Stimulated activated CD4-positive, alpha-beta T cell treated with anti-CD3 and anti-CD28 coated beads, TNF-alpha, amount 100 ng/mL, for 48 hours (primary cell): ENCODE measurements at regions not wholly inside any gene's neighbourhood (a gene's known extent, or its start where the extent isn't known, plus 50 kb on each side); places are given as distances from the start of the nearest gene placed in this dataset.
"Not testable (repeated sequence)": the region's sequence is repeated elsewhere in the genome, so short reads cannot be mapped to it uniquely, and the experiment has no call there.

Experiments
- DNase-seq, 3 donors: peaks; one replicate each; pipeline ENCODE4 v3.0.0-alpha.2; 2020; ENCODE audit warnings: low read depth in 3 of 3

DNA sequence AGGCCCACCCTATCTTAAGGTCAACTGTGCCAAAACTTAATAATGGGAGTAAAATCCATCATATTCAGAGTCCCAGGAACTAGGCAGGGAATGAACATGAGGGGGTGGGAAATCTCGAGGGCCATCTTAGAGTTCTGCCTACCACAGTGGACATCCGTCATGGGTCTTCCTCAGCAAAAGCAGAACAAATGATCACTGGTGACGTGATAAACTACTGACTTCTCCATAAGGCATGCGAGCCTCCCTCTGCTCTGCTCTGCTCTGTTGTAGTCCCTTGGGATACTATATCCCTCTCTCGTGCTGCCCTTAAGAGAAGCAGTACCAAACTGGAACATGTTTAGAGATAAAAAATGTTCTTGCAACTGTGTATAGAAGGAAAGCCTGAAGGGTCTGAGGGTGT is 603.8 kb downstream of the TTLL7 start:
- not testable (repeated sequence) for DNase-seq

GRCh38 chr1:83386946-83387345 is 612.0 kb downstream of the TTLL7 start:
- DNase-seq, result not testable (repeated sequence)

DNA sequence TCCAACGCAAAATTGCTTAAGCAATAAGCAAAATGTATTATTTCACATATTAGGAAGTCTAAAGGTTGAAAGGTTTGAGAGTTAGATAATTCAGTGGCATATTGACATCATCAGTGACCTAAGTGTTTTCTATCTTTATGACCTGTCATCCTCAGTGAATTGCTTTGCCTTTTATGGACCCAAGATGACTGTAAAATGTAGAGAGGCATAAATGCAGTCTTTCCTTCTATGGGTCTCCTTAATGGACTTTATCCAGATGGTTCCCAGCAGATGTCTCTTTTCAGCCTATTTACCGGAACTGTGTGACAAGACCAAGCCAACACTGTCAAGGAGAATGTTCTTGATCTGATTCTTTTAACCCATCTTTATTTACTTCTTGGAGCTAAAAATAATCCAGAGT is 615.8 kb downstream of the TTLL7 start:
- DNase-seq, result not testable (repeated sequence)

- DNase-seq, result not testable (repeated sequence)
Observed at GRCh38 chr1:83373018-83373417, 625.9 kb downstream of the TTLL7 start.

GRCh38 chr1:83369853-83370252 is 629.1 kb downstream of the TTLL7 start:
- not testable (repeated sequence) for DNase-seq

DNA sequence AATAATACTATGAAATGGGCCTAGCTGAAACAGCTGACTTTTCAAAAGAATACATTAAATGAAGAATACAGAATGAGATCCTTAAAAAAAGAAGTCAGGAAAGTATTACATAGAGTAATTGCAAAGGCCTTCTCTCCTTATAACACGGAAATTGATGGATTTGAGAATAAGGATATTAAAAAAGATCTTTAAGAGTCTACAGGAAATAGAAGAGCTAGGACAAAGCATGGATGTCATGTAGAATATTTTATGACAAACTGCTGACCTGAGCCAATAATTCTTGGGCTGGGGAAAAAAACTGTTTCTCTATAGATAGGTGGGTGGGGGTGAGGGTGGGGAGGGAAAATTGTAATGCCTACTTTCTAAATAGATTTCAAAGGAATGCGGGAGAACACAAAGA is 633.6 kb downstream of the TTLL7 start:
- not testable (repeated sequence) for DNase-seq

- DNase-seq, result not testable (repeated sequence)
Observed at GRCh38 chr1:83345375-83345774, 653.6 kb downstream of the TTLL7 start.

DNA sequence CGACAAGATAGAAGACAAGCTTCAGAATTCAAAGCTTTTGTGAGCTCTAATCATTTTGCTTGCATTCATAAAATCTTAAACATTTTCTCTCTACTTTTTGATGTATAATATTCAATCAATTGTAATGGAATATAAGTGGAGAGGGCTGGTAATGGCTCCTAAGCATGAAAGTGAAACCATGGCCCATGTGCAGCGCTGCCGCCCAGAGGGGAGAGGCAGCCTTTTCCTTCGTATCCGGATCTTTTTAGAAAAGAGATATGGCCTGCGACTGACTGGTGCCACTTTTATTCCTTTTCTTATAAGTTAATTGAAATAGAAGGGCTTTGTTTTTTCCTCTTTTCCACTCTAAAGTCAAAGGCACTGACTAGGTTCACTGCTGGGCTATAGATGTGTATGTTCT is 655.2 kb downstream of the TTLL7 start:
- not testable (repeated sequence) for DNase-seq

GRCh38 chr1:83342995-83343394 is 655.9 kb downstream of the TTLL7 start:
- not testable (repeated sequence) for DNase-seq

GRCh38 chr1:83332308-83332707 is 666.6 kb downstream of the TTLL7 start:
- not testable (repeated sequence) for DNase-seq

DNA sequence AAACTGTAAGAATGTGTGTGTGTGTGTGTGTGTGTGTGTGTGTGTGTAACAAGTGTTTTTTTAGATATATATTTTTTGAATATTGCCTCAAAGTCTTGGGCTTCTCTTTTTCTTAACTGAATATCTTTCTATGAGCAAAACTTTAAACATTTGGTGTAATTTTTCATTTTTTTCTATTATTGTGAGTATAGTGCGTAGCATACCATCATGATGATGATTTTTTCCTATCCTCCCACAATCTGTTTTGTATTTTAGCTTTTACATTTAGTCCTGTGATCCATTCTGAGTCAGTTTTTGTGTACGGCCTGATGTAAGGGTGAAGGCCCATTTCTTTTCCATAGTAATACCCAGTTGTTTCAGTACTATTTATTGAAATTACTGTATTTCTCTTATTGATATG is 680.6 kb downstream of the TTLL7 start:
- no peak for DNase-seq

DNA sequence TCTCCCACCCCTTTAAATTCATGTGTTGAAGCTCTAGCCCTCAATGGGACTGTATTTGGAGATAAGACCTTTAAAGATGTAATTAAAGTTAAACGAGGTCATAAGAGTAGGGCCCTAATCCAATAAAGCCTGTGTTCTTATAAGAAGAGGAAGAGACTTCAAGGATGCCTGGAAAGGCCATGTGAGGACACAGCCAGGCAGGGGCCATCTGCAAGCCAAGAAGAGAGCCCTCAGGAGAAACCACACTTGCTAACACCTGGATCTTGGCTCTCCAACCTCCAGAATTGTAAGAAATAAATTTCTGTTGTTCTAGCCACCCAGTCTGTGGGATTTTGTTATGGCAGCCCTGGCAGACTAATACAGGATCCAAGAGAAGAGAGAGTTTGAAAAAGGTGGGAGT is 683.5 kb downstream of the TTLL7 start:
- DNase-seq, result not testable (repeated sequence)

GRCh38 chr1:83310161-83310560 is 688.8 kb downstream of the TTLL7 start:
- not testable (repeated sequence) for DNase-seq

GRCh38 chr1:83309035-83309434 is 689.9 kb downstream of the TTLL7 start:
- not testable (repeated sequence) for DNase-seq

DNA sequence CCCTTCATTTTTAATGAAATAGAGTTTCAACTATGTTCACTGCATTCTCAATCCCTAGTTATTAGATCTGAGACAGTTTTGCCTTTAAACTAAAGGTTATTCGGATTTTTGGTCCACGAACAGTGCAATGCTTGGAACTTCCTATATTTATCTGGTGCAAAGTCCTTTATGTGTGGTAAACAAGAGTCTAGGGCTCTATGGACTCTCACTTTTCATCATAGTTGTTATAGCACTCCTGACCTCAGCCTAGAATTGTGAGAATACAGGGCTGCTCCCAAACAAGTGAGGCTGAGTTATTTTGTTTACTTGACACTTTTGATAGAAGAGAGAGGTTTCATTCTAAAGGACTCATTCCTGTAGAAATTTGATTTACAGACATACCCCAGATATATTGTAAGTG is 692.1 kb downstream of the TTLL7 start:
- not testable (repeated sequence) for DNase-seq

DNA sequence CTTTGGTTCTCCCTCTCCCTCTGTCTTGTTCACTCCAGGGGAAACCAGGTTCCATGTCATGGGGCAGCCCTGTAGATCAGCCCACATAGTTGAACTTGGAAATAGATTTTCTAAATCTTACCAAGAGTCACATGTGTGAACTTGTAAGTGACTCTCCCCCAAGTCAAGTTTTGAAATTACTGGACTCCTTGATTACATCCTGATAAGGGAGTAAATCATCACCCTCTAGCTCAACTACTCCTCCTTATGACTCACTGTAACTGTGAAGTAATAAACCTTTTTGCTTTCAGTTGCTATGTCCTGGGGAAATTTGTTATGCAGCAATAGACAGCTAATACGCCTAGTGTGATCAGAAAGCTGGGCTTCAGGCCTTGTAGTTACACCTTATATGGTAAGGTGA is 703.3 kb downstream of the TTLL7 start:
- not testable (repeated sequence) for DNase-seq

GRCh38 chr1:83287391-83287790 is 711.5 kb downstream of the TTLL7 start:
- not testable (repeated sequence) for DNase-seq

- not testable (repeated sequence) for DNase-seq
Observed at GRCh38 chr1:83274656-83275055, 724.3 kb downstream of the TTLL7 start.

GRCh38 chr1:83272484-83272883 is 726.4 kb downstream of the TTLL7 start:
- DNase-seq, result not testable (repeated sequence)

- DNase-seq, result not testable (repeated sequence)
Observed at GRCh38 chr1:83271834-83272233, 727.1 kb downstream of the TTLL7 start.

DNA sequence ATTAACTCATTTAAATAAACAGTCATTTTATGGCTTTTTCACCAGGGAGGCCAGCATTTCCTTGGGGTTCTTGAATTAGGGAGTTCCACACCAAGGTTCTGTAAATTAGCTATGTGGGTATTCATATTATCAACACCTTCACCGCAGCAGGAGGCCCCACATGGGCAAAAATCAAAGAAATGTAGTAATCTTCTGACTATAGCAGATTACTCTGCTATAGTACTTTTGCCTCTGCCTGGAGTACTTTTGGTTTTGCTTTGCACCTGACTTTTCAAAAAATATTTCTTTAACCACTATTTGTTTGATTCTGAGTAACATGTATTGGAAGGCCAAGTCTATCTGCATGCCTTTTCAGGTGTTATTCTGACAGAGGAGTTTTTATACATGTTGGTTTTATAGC is 728.1 kb downstream of the TTLL7 start:
- DNase-seq, result not testable (repeated sequence)

DNA sequence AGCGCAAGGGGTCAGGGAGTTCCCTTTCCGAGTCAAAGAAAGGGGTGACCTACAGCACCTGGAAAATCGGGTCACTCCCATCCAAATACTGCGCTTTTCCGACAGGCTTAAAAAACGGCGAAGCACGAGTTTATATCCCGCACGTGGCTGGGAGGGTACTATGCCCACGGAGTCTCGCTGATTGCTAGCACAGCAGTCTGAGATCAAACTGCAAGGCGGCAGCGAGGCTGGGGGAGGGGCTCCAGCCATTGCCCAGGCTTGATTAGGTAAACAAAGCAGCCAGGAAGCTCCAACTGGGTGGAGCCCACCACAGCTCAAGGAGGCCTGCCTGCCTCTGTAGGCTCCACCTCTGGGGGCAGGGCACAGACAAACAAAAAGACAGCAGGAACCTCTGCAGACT is 735.1 kb downstream of the TTLL7 start:
- DNase-seq, result not testable (repeated sequence)

DNA sequence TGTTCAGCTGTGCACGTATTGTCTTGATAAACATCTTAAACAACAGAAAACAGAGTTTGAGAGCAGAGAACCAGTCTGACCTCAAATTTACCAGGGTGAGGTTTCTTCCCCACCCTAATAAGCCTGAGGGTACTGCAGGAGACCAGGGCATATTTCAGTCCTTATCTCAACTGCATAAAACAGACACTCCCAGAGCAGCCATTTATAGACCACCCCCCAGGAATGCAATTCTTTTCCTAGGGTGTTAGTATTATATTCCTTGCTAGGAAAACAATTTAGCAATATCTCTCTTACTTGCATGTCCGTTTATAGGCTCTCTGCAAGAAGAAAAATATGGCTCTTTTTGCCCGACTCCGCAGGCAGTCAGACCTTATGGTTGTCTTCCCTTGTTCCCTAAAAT is 747.2 kb downstream of the TTLL7 start:
- not testable (repeated sequence) for DNase-seq

GRCh38 chr1:83246780-83247179 is 752.2 kb downstream of the TTLL7 start:
- not testable (repeated sequence) for DNase-seq
